HG03045 (cell line): ENCODE measurements at regions not wholly inside any gene's neighbourhood (a gene's known extent, or its start where the extent isn't known, plus 50 kb on each side); places are given as distances from the start of the nearest gene placed in this dataset.

Experiments used
- ATAC-seq: cut with Tn5 transposase; IDR thresholded peaks from one replicate; pipeline ENCODE4 v1.9.1; 2021; ENCODE audit warnings: mild to moderate bottlenecking, moderate library complexity; ENCODE audit not compliant: unreplicated experiment

GRCh38 chr11:95335989-95336388 is 105.0 kb upstream of the SESN3 start:
- no peak for ATAC-seq

- ATAC-seq = no peak
Measured at GRCh38 chr11:95331161-95331560, 100.2 kb upstream of the SESN3 start.

- no peak for ATAC-seq
Measured at GRCh38 chr11:95330302-95330701, 99.3 kb upstream of the SESN3 start.

- no peak for ATAC-seq
Measured at GRCh38 chr11:95327273-95327948, 96.4 kb upstream of the SESN3 start.

- no peak for ATAC-seq
Measured at GRCh38 chr11:95325777-95326258, 94.8 kb upstream of the SESN3 start.

GRCh38 chr11:95324826-95325225 is 93.8 kb upstream of the SESN3 start:
- ATAC-seq = no peak

GRCh38 chr11:95322539-95322938 is 91.5 kb upstream of the SESN3 start:
- ATAC-seq = no peak

- ATAC-seq = no peak
Measured at GRCh38 chr11:95318498-95318897, 87.5 kb upstream of the SESN3 start.

GRCh38 chr11:95308512-95309035 is 77.6 kb upstream of the SESN3 start:
- ATAC-seq = no peak

GRCh38 chr11:95307286-95307685 is 76.3 kb upstream of the SESN3 start:
- no peak for ATAC-seq

- ATAC-seq = no peak
Measured at GRCh38 chr11:95306801-95307200, 75.8 kb upstream of the SESN3 start.

GRCh38 chr11:95306123-95306522 is 75.1 kb upstream of the SESN3 start:
- no peak for ATAC-seq

GRCh38 chr11:95305705-95306104 is 74.7 kb upstream of the SESN3 start:
- no peak for ATAC-seq

GRCh38 chr11:95304777-95305176 is 73.8 kb upstream of the SESN3 start:
- ATAC-seq = no peak

GRCh38 chr11:95302211-95302610 is 71.2 kb upstream of the SESN3 start:
- ATAC-seq = no peak

- ATAC-seq = no peak
Measured at GRCh38 chr11:95301474-95301873, 70.5 kb upstream of the SESN3 start.

GRCh38 chr11:95299078-95299679 is 68.2 kb upstream of the SESN3 start:
- ATAC-seq = no peak

- no peak for ATAC-seq
Measured at GRCh38 chr11:95297680-95298452, 66.9 kb upstream of the SESN3 start.

- peak; percentile 90 for ATAC-seq
Measured at GRCh38 chr11:95296621-95297025, 65.6 kb upstream of the SESN3 start.

GRCh38 chr11:95296165-95296564 is 65.2 kb upstream of the SESN3 start:
- ATAC-seq = no peak

- ATAC-seq = no peak
Measured at GRCh38 chr11:95295382-95296149, 64.6 kb upstream of the SESN3 start.
